ENCODE measurements at regions not wholly inside any gene's neighbourhood (a gene's known extent, or its start where the extent isn't known, plus 50 kb on each side); places are given as distances from the start of the nearest gene placed in this dataset.

GRCh38 chr2:18835787-18836186, 246.4 kb upstream of the NT5C1B start:
- no peaks in the 10 kb centered on the region for H3K9me3 ChIP-seq
- WGBS, 2 donors (ENCODE audit: low coverage in 1 of 2) = 94 to 96% methylated on average over 2 of the region's 2 CpGs
- no peak for ATAC-seq
- H3K4me3 ChIP-seq = no peak overlapping the region
- peaks cover 3 to 32% (median 6%) of the 10 kb centered on the region in 3 donors for H3K4me1 ChIP-seq
- H3K36me3 ChIP-seq = no peaks in the 10 kb centered on the region
- H3K27ac ChIP-seq = no peak overlapping the region
- TF ChIP-seq POLR2A (IDR thresholded peaks at IDR 0.05) (no peak), EP300 (IDR thresholded peaks at IDR 0.05) (no peak), CTCF (IDR thresholded peaks at IDR 0.05) (no peak), POLR2AphosphoS5 (IDR thresholded peaks at IDR 0.05) (no peak)
- H3K27me3 ChIP-seq = no peaks in the 10 kb centered on the region

GRCh38 chr2:18834341-18834740, 245.0 kb upstream of the NT5C1B start:
- peaks cover 7 to 44% (median 15%) of the 10 kb centered on the region in 3 donors for H3K4me1 ChIP-seq
- no peak overlapping the region for H3K4me3 ChIP-seq
- no peak for TF ChIP-seq POLR2A (IDR thresholded peaks at IDR 0.05)
- no peak for TF ChIP-seq EP300 (IDR thresholded peaks at IDR 0.05)
- peak; percentile 78 for TF ChIP-seq POLR2AphosphoS5 (IDR thresholded peaks at IDR 0.05)
- no peak for TF ChIP-seq CTCF (IDR thresholded peaks at IDR 0.05)
- H3K9me3 ChIP-seq = no peaks in the 10 kb centered on the region
- 14 to 67% methylated on average over 1 of the region's 1 CpG for WGBS, 2 donors (ENCODE audit: low coverage in 1 of 2)
- peak; percentile 72 for ATAC-seq
- H3K27me3 ChIP-seq = no peaks in the 10 kb centered on the region
- no peaks in the 10 kb centered on the region for H3K36me3 ChIP-seq
- H3K27ac ChIP-seq = peak overlapping the region in 1 of 4 donors; percentile 36

- TF ChIP-seq POLR2A (IDR thresholded peaks at IDR 0.05) (no peak), POLR2AphosphoS5 (IDR thresholded peaks at IDR 0.05) (no peak)
- no peaks in the 10 kb centered on the region for H3K9me3 ChIP-seq
- no peak overlapping the region for H3K4me3 ChIP-seq
- no peaks in the 10 kb centered on the region for H3K27me3 ChIP-seq
- no peak for ATAC-seq
- peak overlapping the region in 1 of 4 donors; percentile 36 for H3K27ac ChIP-seq
- WGBS, 2 donors (ENCODE audit: low coverage in 1 of 2) = 63 to 100% methylated on average over 1 of the region's 2 CpGs
- no peaks in the 10 kb centered on the region for H3K36me3 ChIP-seq
- H3K4me1 ChIP-seq = peaks cover 7 to 48% (median 19%) of the 10 kb centered on the region in 3 donors
These were observed 244.6 kb upstream of the NT5C1B start for GRCh38 chr2:18833941-18834340.

GRCh38 chr2:18831916-18832510, 242.6 kb upstream of the NT5C1B start:
- 20 to 39% methylated on average over 1 to 2 of the region's 2 CpGs for WGBS, 2 donors (ENCODE audit: low coverage in 1 of 2)
- Histone ChIP-seq H3K36me3 (no peaks in the 10 kb centered on the region), H3K27ac (no peak overlapping the region), H3K4me1 (peaks cover 7 to 50% (median 19%) of the 10 kb centered on the region in 3 donors), H3K27me3 (no peaks in the 10 kb centered on the region), H3K4me3 (no peak overlapping the region), H3K9me3 (no peaks in the 10 kb centered on the region)
- ATAC-seq = no peak
- TF ChIP-seq POLR2AphosphoS5 (IDR thresholded peaks at IDR 0.05) (no peak), EP300 (IDR thresholded peaks at IDR 0.05) (no peak), CTCF (IDR thresholded peaks at IDR 0.05) (no peak), POLR2A (IDR thresholded peaks at IDR 0.05) (no peak)

GRCh38 chr2:18830962-18831361, 241.6 kb upstream of the NT5C1B start:
- peaks cover 7 to 50% (median 19%) of the 10 kb centered on the region in 3 donors for H3K4me1 ChIP-seq

More at GRCh38 chr2:18830962-18831361, 241.6 kb upstream of the NT5C1B start:
- 93 to 100% methylated on average over 1 of the region's 1 CpG for WGBS, 2 donors (ENCODE audit: low coverage in 1 of 2)
- no peak overlapping the region for H3K4me3 ChIP-seq
- H3K36me3 ChIP-seq = no peaks in the 10 kb centered on the region
- TF ChIP-seq CTCF (IDR thresholded peaks at IDR 0.05) = no peak
- no peak for TF ChIP-seq POLR2A (IDR thresholded peaks at IDR 0.05)
- no peaks in the 10 kb centered on the region for H3K9me3 ChIP-seq
- H3K27me3 ChIP-seq = no peaks in the 10 kb centered on the region
- H3K27ac ChIP-seq = no peak overlapping the region
- no peak for ATAC-seq

Data from gastroesophageal sphincter (tissue), 4 donors.